ENCODE measurements at regions not wholly inside any gene's neighbourhood (a gene's known extent, or its start where the extent isn't known, plus 50 kb on each side); places are given as distances from the start of the nearest gene placed in this dataset.

DNA sequence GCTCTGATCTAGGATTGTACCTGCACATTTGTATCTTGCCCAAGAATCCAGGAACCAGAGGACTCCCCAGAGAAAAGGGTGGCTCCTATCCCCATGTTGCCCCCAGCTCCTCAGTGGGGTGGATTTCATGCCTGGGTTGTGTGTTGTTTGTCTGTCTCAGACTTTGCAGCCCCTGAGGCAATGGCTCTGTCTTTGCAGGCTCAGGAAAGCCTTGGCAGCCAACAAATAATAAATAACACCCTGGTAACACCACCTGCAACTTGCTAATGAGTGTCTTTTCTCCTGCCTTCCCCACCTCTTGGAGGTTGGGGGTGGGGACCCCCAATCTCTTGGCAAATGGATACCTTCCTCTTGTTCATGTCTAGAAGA is 65.2 kb upstream of the CISTR start:
- peaks cover 47% of the 10 kb centered on the region for H3K27me3 Mint-ChIP-seq
- ChIA-PET CTCF (no interaction called here), POLR2A (no interaction called here)
- ATAC-seq (no peak), DNase-seq (no peak)
- H3K27ac Mint-ChIP-seq = no peak overlapping the region
- H3K9me3 Mint-ChIP-seq (ENCODE audit: low read depth) = no peaks in the 10 kb centered on the region
- no peak overlapping the region for H3K4me3 Mint-ChIP-seq
- no peaks in the 10 kb centered on the region for H3K36me3 Mint-ChIP-seq (ENCODE audit: low read depth)
- H3K4me1 Mint-ChIP-seq = no peaks in the 10 kb centered on the region
- intact Hi-C loops (cut with DNase I, micrococcal nuclease) = no loop called here

DNA sequence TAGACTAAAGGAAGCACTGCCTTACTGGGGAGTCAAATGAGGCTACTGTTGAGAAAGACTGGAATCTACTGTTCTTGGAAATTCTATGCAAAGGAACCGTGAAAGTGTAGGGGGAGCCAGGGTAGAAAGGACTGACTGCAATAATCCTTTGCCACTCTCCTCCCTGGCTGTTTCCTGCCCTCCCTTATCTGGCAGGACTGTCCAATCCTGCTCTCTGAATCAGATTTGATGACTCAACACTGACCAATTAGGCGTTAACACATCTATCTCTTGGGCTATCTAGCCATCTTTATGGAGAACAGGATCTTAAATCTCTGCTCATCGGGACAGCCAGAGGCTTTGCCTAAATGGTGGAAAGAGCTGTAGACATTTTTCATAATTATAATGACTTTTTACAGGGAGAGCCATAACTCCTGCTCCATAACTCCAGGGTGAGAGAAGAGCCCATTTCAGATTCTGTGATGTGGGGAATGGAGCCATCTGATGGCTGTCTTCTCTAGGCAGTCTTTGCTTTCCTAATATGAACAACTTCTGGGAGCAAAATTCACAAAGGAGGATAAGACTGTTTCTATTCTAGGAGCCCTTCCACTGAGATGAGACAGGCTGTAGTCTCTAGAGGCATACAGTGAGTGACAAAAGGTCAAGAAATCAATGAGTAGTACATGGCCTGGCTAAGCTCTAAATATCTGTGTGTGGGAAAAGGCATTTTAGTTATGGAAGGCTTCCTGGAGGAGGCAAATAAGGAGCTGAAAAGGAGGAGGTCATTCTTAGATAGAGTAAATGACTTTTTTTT is 68.9 kb upstream of the CISTR start:
- ChIA-PET CTCF (interaction anchor here (0.6 kb wide), 2 partner anchors 145 to 1313 kb away, joined by 3 read pairs; partner anchors contain the start of gene ATP5MC2), POLR2A (no interaction called here)
- Mint-ChIP-seq H3K9me3 (ENCODE audit: low read depth) (no peaks in the 10 kb centered on the region), H3K36me3 (ENCODE audit: low read depth) (no peaks in the 10 kb centered on the region), H3K4me3 (no peak overlapping the region), H3K4me1 (no peaks in the 10 kb centered on the region), H3K27me3 (peaks cover 55% of the 10 kb centered on the region), H3K27ac (no peak overlapping the region)
- intact Hi-C loops (cut with DNase I, micrococcal nuclease) = no loop called here
- DNase-seq (no peak), ATAC-seq (no peak)

DNA sequence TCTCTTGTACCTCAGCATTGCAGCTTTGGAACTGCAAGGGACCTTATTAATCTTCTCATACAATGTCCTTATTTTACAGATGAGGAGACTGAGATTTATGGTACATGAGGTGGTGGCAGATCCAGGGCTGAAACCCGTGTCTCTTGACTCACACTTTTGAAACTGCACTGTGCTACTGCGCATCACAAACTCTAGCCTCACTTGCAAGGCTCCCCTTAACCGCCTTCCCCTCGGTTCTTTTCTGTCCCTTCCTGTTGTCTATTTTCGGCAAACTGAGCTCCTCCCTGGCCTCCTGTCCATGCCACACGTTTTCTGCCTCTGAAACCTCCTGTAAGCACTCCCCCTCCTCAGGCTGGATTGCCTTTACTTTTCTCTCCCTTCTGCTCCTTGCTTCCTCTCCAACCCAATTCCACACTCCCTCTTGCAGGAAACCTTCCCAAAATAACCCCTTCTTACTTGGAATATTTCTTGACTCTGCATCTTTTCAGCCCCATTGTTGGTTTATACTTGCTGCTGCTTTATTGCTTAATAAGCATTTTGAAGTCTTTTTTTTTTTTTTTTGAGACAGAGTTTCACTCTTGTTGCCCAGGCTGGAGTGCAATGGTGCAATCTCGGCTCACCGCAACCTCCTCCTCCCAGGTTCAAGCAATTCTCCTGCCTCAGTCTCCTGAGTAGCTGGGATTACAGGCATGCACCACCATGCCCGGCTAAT is 72.4 kb upstream of the CISTR start:
- H3K27me3 Mint-ChIP-seq = peaks cover 43% of the 10 kb centered on the region
- ChIA-PET CTCF (no interaction called here), POLR2A (no interaction called here)
- H3K27ac Mint-ChIP-seq = no peak overlapping the region
- no peak for DNase-seq
- H3K4me1 Mint-ChIP-seq = no peaks in the 10 kb centered on the region
- intact Hi-C loops (cut with DNase I, micrococcal nuclease) = no loop called here
- no peak overlapping the region for H3K4me3 Mint-ChIP-seq
- no peaks in the 10 kb centered on the region for H3K9me3 Mint-ChIP-seq (ENCODE audit: low read depth)
- ATAC-seq = no peak
- H3K36me3 Mint-ChIP-seq (ENCODE audit: low read depth) = no peaks in the 10 kb centered on the region

DNA sequence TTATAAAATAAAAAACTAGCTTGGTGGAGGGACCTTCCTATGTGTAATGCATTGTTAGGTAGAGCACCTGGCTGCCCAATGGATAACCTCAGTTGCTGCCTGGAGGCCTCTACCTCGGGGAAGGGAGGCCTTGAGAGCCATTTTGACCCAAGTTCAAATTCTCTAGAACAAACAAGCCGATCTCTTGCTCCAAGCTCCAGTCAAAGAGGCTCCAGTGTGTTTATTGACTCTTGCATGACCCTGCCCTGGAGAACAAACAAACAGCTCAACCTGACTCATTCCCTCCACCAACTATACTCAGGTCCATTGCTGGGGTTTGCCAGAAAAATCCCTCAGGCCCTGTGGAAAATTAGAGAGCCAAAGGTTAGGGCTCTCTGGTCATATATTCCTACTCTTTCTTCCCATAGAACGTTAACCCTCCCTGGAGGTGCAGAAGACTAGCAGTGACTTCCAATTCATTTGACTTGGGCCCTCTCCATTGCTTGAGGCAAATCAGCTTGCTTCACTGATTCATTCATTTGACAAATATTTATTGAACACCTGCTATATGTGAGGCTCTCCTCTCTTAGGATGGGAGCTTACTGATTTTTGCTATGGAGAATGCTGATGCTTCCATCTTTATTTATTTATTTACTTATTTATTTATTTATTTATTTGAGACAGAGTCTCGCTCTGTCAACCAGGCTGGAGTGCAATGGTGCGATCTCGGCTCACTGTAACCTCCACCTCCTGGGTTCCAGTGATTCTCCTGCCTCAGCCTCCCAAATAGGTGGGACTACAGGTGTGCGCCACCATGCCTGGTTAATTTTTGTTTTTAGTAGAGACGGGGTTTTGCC is 73.7 kb upstream of the CISTR start:
- Mint-ChIP-seq H3K9me3 (ENCODE audit: low read depth) (no peaks in the 10 kb centered on the region), H3K4me1 (no peaks in the 10 kb centered on the region), H3K27me3 (peaks cover 33% of the 10 kb centered on the region), H3K36me3 (ENCODE audit: low read depth) (no peaks in the 10 kb centered on the region), H3K4me3 (no peak overlapping the region), H3K27ac (no peak overlapping the region)
- no peak for ATAC-seq
- ChIA-PET CTCF (interaction anchor here (0.6 kb wide), 1 partner anchor 68 kb away, joined by 4 read pairs; no protein-coding TSS in a partner anchor), POLR2A (no interaction called here)
- intact Hi-C loops (cut with DNase I, micrococcal nuclease) = no loop called here
- no peak for DNase-seq

DNA sequence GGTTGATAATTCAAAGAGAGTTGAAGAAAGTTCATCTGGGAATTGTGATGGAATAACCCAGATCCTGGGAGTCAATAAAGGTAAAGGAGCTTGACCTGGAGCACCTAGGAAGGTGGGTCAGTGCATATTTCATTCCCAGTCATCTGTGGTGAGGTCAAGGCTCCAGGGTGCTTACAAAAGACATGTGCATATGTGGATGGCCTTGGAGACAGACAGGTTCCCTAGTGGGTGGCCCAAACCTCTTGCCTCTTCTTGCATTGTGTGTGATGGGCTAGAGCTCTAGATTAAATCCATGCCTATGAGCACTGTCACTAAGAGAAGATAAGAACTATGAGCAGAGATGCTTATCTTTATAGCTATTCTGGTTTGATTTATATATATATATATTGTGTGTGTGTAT is 75.5 kb upstream of the CISTR start:
- Mint-ChIP-seq H3K36me3 (ENCODE audit: low read depth) (no peaks in the 10 kb centered on the region), H3K27me3 (peaks cover 23% of the 10 kb centered on the region), H3K4me3 (no peak overlapping the region), H3K9me3 (ENCODE audit: low read depth) (no peaks in the 10 kb centered on the region), H3K27ac (no peak overlapping the region), H3K4me1 (no peaks in the 10 kb centered on the region)
- CTCF ChIA-PET = no interaction called here
- no peak for DNase-seq
- intact Hi-C loops (cut with DNase I, micrococcal nuclease) = no loop called here
- POLR2A ChIA-PET = no interaction called here
- no peak for ATAC-seq

DNA sequence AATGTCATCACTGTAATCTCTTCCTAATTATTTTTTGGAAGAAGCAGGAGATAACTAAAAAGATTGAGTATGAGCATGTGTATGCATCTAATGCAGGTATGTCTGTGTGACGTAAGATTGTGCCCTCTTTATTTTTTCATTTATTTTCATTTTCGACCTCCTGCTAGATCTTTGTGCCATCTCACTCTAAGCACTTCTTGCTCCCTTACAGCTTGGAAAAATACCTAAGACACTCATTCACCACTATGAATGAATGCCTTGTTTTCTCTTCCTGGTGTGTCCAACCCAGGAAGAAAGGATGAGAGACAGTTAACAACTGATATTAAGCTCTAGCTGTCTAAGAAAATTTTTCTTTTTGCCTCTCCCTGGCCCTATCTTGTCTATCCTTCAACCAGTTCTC is 76.8 kb upstream of the CISTR start:
- no peak for ATAC-seq
- DNase-seq = no peak
- H3K27ac Mint-ChIP-seq = no peak overlapping the region
- no peak overlapping the region for H3K4me3 Mint-ChIP-seq
- no peaks in the 10 kb centered on the region for H3K9me3 Mint-ChIP-seq (ENCODE audit: low read depth)
- POLR2A ChIA-PET = no interaction called here
- CTCF ChIA-PET = interaction anchor here (0.6 kb wide), 1 partner anchor 1115 kb away, joined by 3 read pairs; no protein-coding TSS in a partner anchor
- H3K27me3 Mint-ChIP-seq = peaks cover 18% of the 10 kb centered on the region
- no peaks in the 10 kb centered on the region for H3K36me3 Mint-ChIP-seq (ENCODE audit: low read depth)
- no peaks in the 10 kb centered on the region for H3K4me1 Mint-ChIP-seq
- intact Hi-C loops (cut with DNase I, micrococcal nuclease) = no loop called here

DNA sequence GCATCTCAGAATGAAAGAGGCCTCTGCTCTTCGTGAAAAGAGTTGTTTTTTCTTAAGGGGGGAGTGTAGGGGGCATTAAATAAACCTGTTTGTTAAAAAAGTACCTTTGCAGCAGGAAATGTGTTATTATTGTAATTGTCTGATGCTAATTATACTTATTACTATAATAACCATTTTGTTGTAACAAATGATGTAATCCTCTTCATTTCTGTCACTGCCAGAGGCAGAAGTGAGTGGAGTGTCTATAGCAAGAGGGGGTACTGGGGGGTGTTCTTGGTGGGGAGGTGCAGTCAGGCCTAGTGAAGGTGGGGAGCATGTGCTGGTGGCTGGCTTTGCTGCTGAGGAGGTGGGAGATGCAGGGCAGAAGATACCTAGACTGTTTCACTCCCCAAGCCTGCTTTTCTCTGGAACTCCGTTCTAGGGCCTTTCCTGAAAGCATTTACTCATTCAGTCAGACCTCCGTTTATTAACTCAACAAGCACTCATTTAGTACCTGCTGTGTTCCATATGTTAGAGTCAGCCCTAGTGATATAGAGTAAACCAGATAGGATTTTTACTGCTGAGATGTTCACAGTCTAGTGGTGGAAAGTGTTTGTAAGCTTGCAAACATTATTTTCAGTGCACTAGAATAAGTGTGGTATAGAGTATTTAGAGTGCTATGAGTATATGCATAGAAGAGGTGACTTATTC is 77.5 kb upstream of the CISTR start:
- intact Hi-C loops (cut with DNase I, micrococcal nuclease) = no loop called here
- ChIA-PET POLR2A (no interaction called here), CTCF (interaction anchor here (0.6 kb wide), 1 partner anchor 1115 kb away, joined by 3 read pairs; no protein-coding TSS in a partner anchor)
- H3K9me3 Mint-ChIP-seq (ENCODE audit: low read depth) = no peaks in the 10 kb centered on the region
- no peak overlapping the region for H3K27ac Mint-ChIP-seq
- H3K27me3 Mint-ChIP-seq = peaks cover 21% of the 10 kb centered on the region
- DNase-seq = no peak
- no peak overlapping the region for H3K4me3 Mint-ChIP-seq
- no peaks in the 10 kb centered on the region for H3K36me3 Mint-ChIP-seq (ENCODE audit: low read depth)
- no peak for ATAC-seq
- no peaks in the 10 kb centered on the region for H3K4me1 Mint-ChIP-seq

DNA sequence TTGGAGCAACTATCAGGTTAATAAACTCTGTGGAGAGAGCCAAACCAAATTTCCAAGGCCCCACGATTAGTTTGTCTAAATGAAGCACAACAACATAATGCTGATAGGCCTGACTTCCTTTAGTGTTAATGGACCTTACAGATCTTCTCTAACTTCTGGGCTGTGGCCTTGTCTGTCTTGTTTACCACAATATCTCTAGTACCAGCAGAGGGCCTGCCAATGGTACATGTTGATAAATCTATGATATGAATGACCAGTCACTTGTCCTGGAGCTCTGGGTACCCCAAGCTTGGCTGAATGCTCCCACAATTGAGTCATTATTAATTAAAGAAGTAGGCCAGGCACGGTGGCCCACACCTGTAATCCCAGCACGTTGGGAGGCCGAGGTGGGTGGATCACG is 78.9 kb upstream of the CISTR start:
- ATAC-seq = no peak

DNA sequence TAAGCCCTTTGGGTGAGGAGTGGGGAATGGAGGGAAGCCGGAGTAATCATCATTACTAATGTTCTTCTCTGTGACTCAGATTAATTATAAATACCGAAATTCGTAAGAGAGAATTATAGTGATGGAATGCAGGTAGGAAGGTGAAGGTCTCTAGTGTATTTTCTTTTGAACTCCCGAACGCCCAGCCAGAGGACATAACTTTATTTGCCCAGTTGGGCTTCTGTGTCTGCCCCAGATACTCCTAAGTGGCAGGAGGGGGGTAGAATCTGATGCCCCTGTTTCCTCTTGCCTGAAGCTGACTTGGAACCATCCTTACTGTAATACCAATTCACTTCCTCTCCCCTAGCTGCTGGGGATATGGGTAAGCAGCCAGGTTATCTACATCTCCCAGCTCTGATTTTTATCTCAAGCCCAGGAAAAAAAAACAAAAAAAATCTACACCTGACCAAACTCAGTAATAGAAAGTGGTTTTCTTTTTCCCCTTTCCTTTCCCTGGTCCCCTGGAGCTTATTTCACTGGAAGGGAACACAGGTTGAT is 84.4 kb upstream of the CISTR start:
- ChIA-PET CTCF (interaction anchor here (0.6 to 0.7 kb wide), 3 partner anchors 79 to 676 kb away, joined by 4 read pairs; no protein-coding TSS in a partner anchor), POLR2A (no interaction called here)
- DNase-seq = no peak
- Mint-ChIP-seq H3K4me1 (no peaks in the 10 kb centered on the region), H3K27me3 (peaks cover 49% of the 10 kb centered on the region), H3K36me3 (ENCODE audit: low read depth) (no peaks in the 10 kb centered on the region), H3K4me3 (no peak overlapping the region), H3K27ac (no peak overlapping the region), H3K9me3 (ENCODE audit: low read depth) (no peaks in the 10 kb centered on the region)
- no peak for ATAC-seq
- intact Hi-C loops (cut with DNase I, micrococcal nuclease) = no loop called here

More for the DNA sequence above, 78.9 kb upstream of the CISTR start:
- no peak overlapping the region for H3K4me3 Mint-ChIP-seq
- H3K4me1 Mint-ChIP-seq = no peaks in the 10 kb centered on the region
- ChIA-PET CTCF (interaction anchor here (0.6 kb wide), 1 partner anchor 32 kb away, joined by 3 read pairs; no protein-coding TSS in a partner anchor), POLR2A (no interaction called here)
- H3K27ac Mint-ChIP-seq = no peak overlapping the region
- no peak for DNase-seq
- H3K9me3 Mint-ChIP-seq (ENCODE audit: low read depth) = no peaks in the 10 kb centered on the region
- H3K27me3 Mint-ChIP-seq = peaks cover 23% of the 10 kb centered on the region
- intact Hi-C loops (cut with DNase I, micrococcal nuclease) = no loop called here
- no peaks in the 10 kb centered on the region for H3K36me3 Mint-ChIP-seq (ENCODE audit: low read depth)

DNA sequence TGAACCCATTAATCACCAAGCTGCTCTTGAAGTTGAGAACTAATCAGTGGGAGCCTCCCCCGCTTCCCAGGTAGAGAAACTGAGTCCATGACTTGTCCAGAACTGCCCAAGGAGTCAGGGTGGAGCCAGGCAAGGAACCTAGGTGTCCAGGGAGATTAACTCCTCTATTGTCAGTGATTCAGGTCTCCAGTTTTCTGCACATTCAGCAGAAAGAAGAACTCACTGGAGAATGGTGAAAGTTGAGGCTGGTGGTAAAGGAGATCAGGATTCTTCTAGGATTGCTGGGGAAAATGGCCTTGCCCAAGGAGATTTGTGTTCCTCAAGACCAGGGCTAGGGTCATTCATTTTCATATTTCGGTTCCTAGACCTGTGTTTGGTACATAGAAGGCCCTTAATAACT is 87.2 kb upstream of the CISTR start:
- H3K27me3 Mint-ChIP-seq = peaks cover 59% of the 10 kb centered on the region
- H3K36me3 Mint-ChIP-seq (ENCODE audit: low read depth) = no peaks in the 10 kb centered on the region
- DNase-seq (no peak), ATAC-seq (no peak)
- no peak overlapping the region for H3K27ac Mint-ChIP-seq
- no peak overlapping the region for H3K4me3 Mint-ChIP-seq
- intact Hi-C loops (cut with DNase I, micrococcal nuclease) = no loop called here
- H3K9me3 Mint-ChIP-seq (ENCODE audit: low read depth) = no peaks in the 10 kb centered on the region
- H3K4me1 Mint-ChIP-seq = no peaks in the 10 kb centered on the region
- ChIA-PET POLR2A (no interaction called here), CTCF (no interaction called here)

DNA sequence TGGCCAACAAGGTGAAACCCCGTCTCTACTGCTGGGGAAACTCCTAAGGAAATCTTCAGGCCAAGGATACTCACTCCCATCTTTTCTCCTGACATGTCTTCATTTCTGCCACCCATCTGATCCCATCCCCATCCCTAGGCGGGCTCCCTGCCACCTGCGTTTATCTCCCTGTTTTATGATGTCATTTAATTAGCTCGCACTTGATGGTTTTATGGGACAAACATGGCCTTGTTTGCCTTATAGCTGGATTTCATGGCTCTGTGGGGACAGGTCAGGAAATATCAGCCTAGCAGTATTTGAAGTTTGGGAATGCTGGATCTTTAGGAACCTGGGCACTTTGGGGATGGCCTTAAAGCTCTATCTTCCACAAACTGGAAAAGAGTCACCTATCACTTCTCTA is 88.5 kb upstream of the CISTR start:
- POLR2A ChIA-PET = no interaction called here
- H3K27me3 Mint-ChIP-seq = peaks cover 59% of the 10 kb centered on the region
- no peak overlapping the region for H3K27ac Mint-ChIP-seq
- H3K9me3 Mint-ChIP-seq (ENCODE audit: low read depth) = no peaks in the 10 kb centered on the region
- intact Hi-C loops (cut with DNase I, micrococcal nuclease) = no loop called here
- no peaks in the 10 kb centered on the region for H3K36me3 Mint-ChIP-seq (ENCODE audit: low read depth)
- H3K4me3 Mint-ChIP-seq = no peak overlapping the region
- DNase-seq (no peak), ATAC-seq (no peak)
- CTCF ChIA-PET = interaction anchor here (0.7 kb wide), 1 partner anchor 53 kb away, joined by 3 read pairs; no protein-coding TSS in a partner anchor
- H3K4me1 Mint-ChIP-seq = no peaks in the 10 kb centered on the region

All from activated CD4-positive, alpha-beta T cell treated with anti-CD3 and anti-CD28 coated beads for 36 hours (primary cell).